HCT116 (cell line): ENCODE measurements at regions not wholly inside any gene's neighbourhood (a gene's known extent, or its start where the extent isn't known, plus 50 kb on each side); places are given as distances from the start of the nearest gene placed in this dataset.

Source experiments
- ATAC-seq: fragments of 200-7000 bp; cut with Tn5 transposase; 2 replicates; pipeline ENCODE4 v1.9.1; 2020; ENCODE audit warnings: mild to moderate bottlenecking, moderate library complexity
- BruUV-seq: library from RNA; stranded (reverse); fragments of 400-500 nt; replicated peaks from 2 replicates; lab custom pipeline; 2021; lab: Mats Ljungman, UMichigan
- CTCF ChIA-PET: fragments of 300-600 bp; sonication (Branson Sonifier 250); formaldehyde crosslinking; loops from one replicate; lab custom pipeline; 2021; ENCODE audit warnings: antibody characterized with exemption; lab: Charles Lee
- POLR2A ChIA-PET: fragments of 300-600, 350-600 bp; sonication (Branson Sonifier 250); formaldehyde crosslinking; loops from one replicate; lab custom pipeline; 2021; ENCODE audit warnings: antibody characterized with exemption; lab: Charles Lee
- RAD21 ChIA-PET, 2 experiments: fragments of 300-600 bp; sonication (Branson Sonifier 250); formaldehyde crosslinking; loops; one replicate each; lab custom pipeline; 2023; ENCODE audit warnings: low total read pairs in 2 of 2; ENCODE audit not compliant: uncharacterized antibody in 2 of 2, unreplicated experiment in 2 of 2, low non-redundant PET in 1 of 2; lab: Charles Lee
- DNase-seq: peaks from one replicate; pipeline ENCODE4 v3.0.0-alpha.2; 2010; ENCODE audit warnings: low read depth, low spot score
- H2AFZ ChIP-seq: fragments of 200-600 bp; shearing (Covaris generic), sonication (generic); 2 replicates; pipeline ENCODE4 v1.6.1; 2017; ENCODE audit warnings: low read depth, mixed run types, mixed read lengths, antibody characterized with exemption, low read length; ENCODE audit not compliant: poor library complexity, severe bottlenecking
- H3K27ac ChIP-seq: 2 replicates; pipeline ENCODE4 v1.5.1; 2012; ENCODE audit warnings: low read depth, low read length
- H3K27me3 ChIP-seq: fragments of 200-600 bp; sonication (generic); 2 replicates; pipeline ENCODE4 v1.6.1; 2016; ENCODE audit warnings: mixed run types, low read length, mixed read lengths; ENCODE audit not compliant: insufficient read depth
- H3K36me3 ChIP-seq, 2 experiments: fragments of 200-500 bp in 1 of 2; fragments of 200-600 bp in 1 of 2; sonication (Bioruptor generic) in 1 of 2; sonication (generic) in 1 of 2; 2 replicates each; pipeline versions ENCODE4 v1.5.1 to v1.6.1; 2014 to 2016; ENCODE audit warnings: low read length in 2 of 2, inconsistent platforms in 1 of 2, mixed read lengths in 1 of 2, mixed run types in 1 of 2; ENCODE audit not compliant: insufficient read depth in 2 of 2, control insufficient read depth in 1 of 2
- H3K4me1 ChIP-seq, 2 experiments: fragments of 200-600 bp in 1 of 2; sonication (generic) in 1 of 2; 2 replicates each; pipeline versions ENCODE4 v1.5.1 to v1.6.1; 2012 to 2017; ENCODE audit warnings: low read length in 2 of 2, inconsistent platforms in 1 of 2, mild to moderate bottlenecking in 1 of 2, mixed read lengths in 1 of 2, mixed run types in 1 of 2, moderate library complexity in 1 of 2; ENCODE audit not compliant: insufficient read depth in 2 of 2, control insufficient read depth in 1 of 2
- H3K4me2 ChIP-seq: fragments of 200-600 bp; sonication (generic); 2 replicates; pipeline ENCODE4 v1.6.1; 2017; ENCODE audit warnings: mixed run types, low read length, mixed read lengths
- H3K4me3 ChIP-seq, 2 experiments: fragments of 200-600 bp in 1 of 2; sonication (generic) in 1 of 2; replicated peaks in 1 of 2; 2 replicates each; pipeline ENCODE4 v1.5.1; 2011 to 2016; ENCODE audit warnings: low read length in 2 of 2, control low read depth in 1 of 2, low read depth in 1 of 2, mild to moderate bottlenecking in 1 of 2, mixed read lengths in 1 of 2, mixed run types in 1 of 2
- H3K79me2 ChIP-seq: fragments of 200-600 bp; sonication (generic); 2 replicates; pipeline ENCODE4 v1.6.1; 2017; ENCODE audit warnings: mild to moderate bottlenecking, mixed run types, low read length, moderate library complexity, mixed read lengths; ENCODE audit not compliant: insufficient read depth
- H3K9ac ChIP-seq: fragments of 200-600 bp; sonication (generic); 2 replicates; pipeline ENCODE4 v1.6.1; 2016; ENCODE audit warnings: low read length, mixed read lengths
- H3K9me2 ChIP-seq: fragments of 200-600 bp; sonication (generic), shearing (Covaris generic); 2 replicates; pipeline ENCODE4 v1.6.1; 2017; ENCODE audit warnings: mixed run types, mild to moderate bottlenecking, moderate library complexity; ENCODE audit not compliant: insufficient read depth
- H3K9me3 ChIP-seq, 2 experiments: fragments of 200-500 bp in 1 of 2; fragments of 200-600 bp in 1 of 2; sonication (Bioruptor generic) in 1 of 2; sonication (generic) in 1 of 2; 2 replicates each; pipeline ENCODE4 v1.6.1; 2014 to 2017; ENCODE audit warnings: low read length in 2 of 2, mixed read lengths in 2 of 2, inconsistent platforms in 1 of 2, low read depth in 1 of 2, mild to moderate bottlenecking in 1 of 2, mixed run types in 1 of 2, moderate library complexity in 1 of 2; ENCODE audit not compliant: control insufficient read depth in 1 of 2, insufficient read depth in 1 of 2
- H4K20me1 ChIP-seq: fragments of 200-600 bp; sonication (generic), shearing (Covaris generic); 2 replicates; pipeline ENCODE4 v1.6.1; 2017; ENCODE audit warnings: mixed run types, mild to moderate bottlenecking, moderate library complexity; ENCODE audit not compliant: insufficient read depth
- CBX3 ChIP-seq: IDR thresholded peaks from 2 replicates; pipeline ENCODE4 v1.6.1; 2012; ENCODE audit warnings: low read depth
- CEBPB ChIP-seq: IDR thresholded peaks from 2 replicates; pipeline ENCODE4 v1.6.1; 2012; ENCODE audit warnings: low read depth
- EGR1 ChIP-seq: IDR thresholded peaks from 2 replicates; pipeline ENCODE4 v1.6.1; 2012; ENCODE audit warnings: low read depth
- EZH2phosphoT487 ChIP-seq: fragments of 200-600 bp; IDR thresholded peaks from 2 replicates; pipeline ENCODE4 v1.6.1; 2018; ENCODE audit warnings: antibody characterized with exemption, borderline replicate concordance
- FOSL1 ChIP-seq: IDR thresholded peaks from 2 replicates; pipeline ENCODE4 v1.6.1; 2012; ENCODE audit warnings: low read depth
- POLR2AphosphoS5 ChIP-seq: IDR thresholded peaks from 2 replicates; pipeline ENCODE4 v1.6.1; 2011; ENCODE audit warnings: mild to moderate bottlenecking, low read depth, low read length, moderate library complexity
- SP1 ChIP-seq: IDR thresholded peaks from 2 replicates; pipeline ENCODE4 v1.6.1; 2012; ENCODE audit warnings: low read depth
- TCF7L2 ChIP-seq: IDR thresholded peaks from 2 replicates; pipeline ENCODE4 v1.7.0; 2011; ENCODE audit warnings: borderline replicate concordance, inconsistent platforms; ENCODE audit not compliant: insufficient read depth, insufficient read length; ENCODE audit errors: extremely low read depth
- YY1 ChIP-seq: IDR thresholded peaks from 2 replicates; pipeline ENCODE4 v1.6.1; 2011; ENCODE audit warnings: low read length, low read depth, moderate library complexity, mild to moderate bottlenecking; ENCODE audit not compliant: insufficient replicate concordance; ENCODE audit errors: extremely low read depth
- ZNF274 ChIP-seq: fragments of 200-500 bp; sonication (Bioruptor generic); IDR thresholded peaks from 2 replicates; pipeline ENCODE4 v1.6.1; 2014; ENCODE audit warnings: mild to moderate bottlenecking, low read depth, low read length, inconsistent platforms
- intact Hi-C: fragments of 100-400 bp; cut with micrococcal nuclease; formaldehyde crosslinking; loops from 2 replicates; pipeline ENCODE4 v1.10.0; 2022
- TF ChIP-seq, protein P1 (sequence below): IDR thresholded peaks from 2 replicates; pipeline ENCODE4 v1.6.1; 2012; ENCODE audit warnings: low read depth
- TF ChIP-seq, protein P2 (sequence below): IDR thresholded peaks from 2 replicates; pipeline ENCODE4 v1.6.1; 2012
- TF ChIP-seq, protein P3 (sequence below), 3 experiments: fragments of 200-600 bp in 1 of 3; sonication (generic) in 1 of 3; IDR thresholded peaks in 2 of 3; conservative IDR thresholded peaks in 1 of 3; 2 replicates each; pipeline ENCODE4 v1.5.1; 2012 to 2017; ENCODE audit warnings: low read depth in 2 of 3, low read length in 2 of 3, antibody characterized with exemption in 1 of 3, borderline replicate concordance in 1 of 3, control low read depth in 1 of 3, mild to moderate bottlenecking in 1 of 3, mixed read lengths in 1 of 3, mixed run types in 1 of 3, moderate library complexity in 1 of 3; ENCODE audit not compliant: insufficient read depth in 1 of 3

- TF ChIP-seq, protein P1, sequence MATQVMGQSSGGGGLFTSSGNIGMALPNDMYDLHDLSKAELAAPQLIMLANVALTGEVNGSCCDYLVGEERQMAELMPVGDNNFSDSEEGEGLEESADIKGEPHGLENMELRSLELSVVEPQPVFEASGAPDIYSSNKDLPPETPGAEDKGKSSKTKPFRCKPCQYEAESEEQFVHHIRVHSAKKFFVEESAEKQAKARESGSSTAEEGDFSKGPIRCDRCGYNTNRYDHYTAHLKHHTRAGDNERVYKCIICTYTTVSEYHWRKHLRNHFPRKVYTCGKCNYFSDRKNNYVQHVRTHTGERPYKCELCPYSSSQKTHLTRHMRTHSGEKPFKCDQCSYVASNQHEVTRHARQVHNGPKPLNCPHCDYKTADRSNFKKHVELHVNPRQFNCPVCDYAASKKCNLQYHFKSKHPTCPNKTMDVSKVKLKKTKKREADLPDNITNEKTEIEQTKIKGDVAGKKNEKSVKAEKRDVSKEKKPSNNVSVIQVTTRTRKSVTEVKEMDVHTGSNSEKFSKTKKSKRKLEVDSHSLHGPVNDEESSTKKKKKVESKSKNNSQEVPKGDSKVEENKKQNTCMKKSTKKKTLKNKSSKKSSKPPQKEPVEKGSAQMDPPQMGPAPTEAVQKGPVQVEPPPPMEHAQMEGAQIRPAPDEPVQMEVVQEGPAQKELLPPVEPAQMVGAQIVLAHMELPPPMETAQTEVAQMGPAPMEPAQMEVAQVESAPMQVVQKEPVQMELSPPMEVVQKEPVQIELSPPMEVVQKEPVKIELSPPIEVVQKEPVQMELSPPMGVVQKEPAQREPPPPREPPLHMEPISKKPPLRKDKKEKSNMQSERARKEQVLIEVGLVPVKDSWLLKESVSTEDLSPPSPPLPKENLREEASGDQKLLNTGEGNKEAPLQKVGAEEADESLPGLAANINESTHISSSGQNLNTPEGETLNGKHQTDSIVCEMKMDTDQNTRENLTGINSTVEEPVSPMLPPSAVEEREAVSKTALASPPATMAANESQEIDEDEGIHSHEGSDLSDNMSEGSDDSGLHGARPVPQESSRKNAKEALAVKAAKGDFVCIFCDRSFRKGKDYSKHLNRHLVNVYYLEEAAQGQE: no peak
- TF ChIP-seq EZH2phosphoT487 (no peak), FOSL1 (no peak), CBX3 (no peak)
- TF ChIP-seq, all 23 proteins: peak for 0
Measured at GRCh38 chr19:28908941-28909340, 304.0 kb downstream of the UQCRFS1 start (continued).

DNA sequence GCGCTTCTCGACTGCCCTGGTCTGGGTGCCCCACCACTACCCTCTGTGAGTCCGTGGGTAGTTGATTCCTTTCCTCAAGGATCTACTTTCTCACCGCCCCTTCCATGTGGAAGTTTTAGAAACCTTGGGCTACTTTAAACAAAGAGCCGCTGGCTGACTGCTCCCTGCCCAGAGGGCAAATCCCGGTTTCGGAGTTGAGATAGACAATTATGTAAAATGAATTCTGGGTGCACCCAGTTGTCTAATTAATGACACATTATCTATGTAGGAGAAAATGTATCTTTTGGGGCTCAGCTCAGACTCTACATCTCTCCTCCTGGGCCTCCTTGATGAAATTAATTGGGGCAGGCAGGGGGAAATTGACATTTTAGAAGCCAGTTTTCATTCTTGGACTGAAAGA, 305.4 kb downstream of the UQCRFS1 start:
- no peak for TF ChIP-seq SP1
- TF ChIP-seq EGR1: no peak
- TF ChIP-seq TCF7L2: no peak
- TF ChIP-seq, protein P2, sequence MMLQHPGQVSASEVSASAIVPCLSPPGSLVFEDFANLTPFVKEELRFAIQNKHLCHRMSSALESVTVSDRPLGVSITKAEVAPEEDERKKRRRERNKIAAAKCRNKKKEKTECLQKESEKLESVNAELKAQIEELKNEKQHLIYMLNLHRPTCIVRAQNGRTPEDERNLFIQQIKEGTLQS: no peak
- TF ChIP-seq POLR2AphosphoS5: no peak
- no peak for TF ChIP-seq CEBPB
- no peak for TF ChIP-seq ZNF274
- TF ChIP-seq, protein P3, sequence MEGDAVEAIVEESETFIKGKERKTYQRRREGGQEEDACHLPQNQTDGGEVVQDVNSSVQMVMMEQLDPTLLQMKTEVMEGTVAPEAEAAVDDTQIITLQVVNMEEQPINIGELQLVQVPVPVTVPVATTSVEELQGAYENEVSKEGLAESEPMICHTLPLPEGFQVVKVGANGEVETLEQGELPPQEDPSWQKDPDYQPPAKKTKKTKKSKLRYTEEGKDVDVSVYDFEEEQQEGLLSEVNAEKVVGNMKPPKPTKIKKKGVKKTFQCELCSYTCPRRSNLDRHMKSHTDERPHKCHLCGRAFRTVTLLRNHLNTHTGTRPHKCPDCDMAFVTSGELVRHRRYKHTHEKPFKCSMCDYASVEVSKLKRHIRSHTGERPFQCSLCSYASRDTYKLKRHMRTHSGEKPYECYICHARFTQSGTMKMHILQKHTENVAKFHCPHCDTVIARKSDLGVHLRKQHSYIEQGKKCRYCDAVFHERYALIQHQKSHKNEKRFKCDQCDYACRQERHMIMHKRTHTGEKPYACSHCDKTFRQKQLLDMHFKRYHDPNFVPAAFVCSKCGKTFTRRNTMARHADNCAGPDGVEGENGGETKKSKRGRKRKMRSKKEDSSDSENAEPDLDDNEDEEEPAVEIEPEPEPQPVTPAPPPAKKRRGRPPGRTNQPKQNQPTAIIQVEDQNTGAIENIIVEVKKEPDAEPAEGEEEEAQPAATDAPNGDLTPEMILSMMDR (IDR thresholded peaks at IDR 0.05 in 2 of 3, conservative IDR thresholded peaks at IDR 0.05 in 1 of 3; ENCODE audit: borderline replicate concordance in 1 of 3, insufficient read depth in 1 of 3, low read depth in 2 of 3, low read length in 2 of 3): no peak
- no peak for TF ChIP-seq YY1
- Histone ChIP-seq H3K9ac (no peak overlapping the region), H3K4me2 (no peak overlapping the region), H3K4me3 (no peak overlapping the region), H3K79me2 (no peaks in the 10 kb centered on the region), H3K4me1 (no peaks in the 10 kb centered on the region), H3K27me3 (no peaks in the 10 kb centered on the region), H3K27ac (no peak overlapping the region), H2AFZ (no peak overlapping the region), H3K9me3 (peaks cover 5 to 21% of the 10 kb centered on the region in 2 experiments; a peak in 2 of 4 replicates), H3K9me2 (no peaks in the 10 kb centered on the region), H4K20me1 (no peaks in the 10 kb centered on the region), H3K36me3 (no peaks in the 10 kb centered on the region)
- DNase-seq (no peak), ATAC-seq (no peak)
- ChIA-PET RAD21 (no interaction called here), POLR2A (no interaction called here), CTCF (no interaction called here)
- BruUV-seq: no TSS peak
- intact Hi-C loops: no loop called here
